GM12878 (cell line): ENCODE measurements at regions not wholly inside any gene's neighbourhood (a gene's known extent, or its start where the extent isn't known, plus 50 kb on each side); places are given as distances from the start of the nearest gene placed in this dataset.

Experiments
- ATAC-seq: fragments of 200-7000 bp; cut with Tn5 transposase; 3 replicates; pipeline ENCODE4 v1.9.1; 2020; ENCODE audit warnings: mild to moderate bottlenecking, moderate library complexity
- BruUV-seq: library from RNA; stranded (reverse); fragments of 400-500 nt; replicated peaks from 2 replicates; lab custom pipeline; 2021; lab: Mats Ljungman, UMichigan
- CTCF ChIA-PET: fragments of 300-600 bp; sonication (Branson Sonifier 250); formaldehyde crosslinking; extraction: SDS; loops from one replicate; lab custom pipeline; 2021; ENCODE audit warnings: inconsistent platforms; lab: Yijun Ruan, JAX
- POLR2A ChIA-PET: fragments of 350-600 bp; formaldehyde crosslinking; extraction: SDS; loops from one replicate; lab custom pipeline; 2021; ENCODE audit warnings: inconsistent platforms; lab: Charles Lee
- RAD21 ChIA-PET: fragments of 300-600 bp; sonication (Branson Sonifier 250); formaldehyde crosslinking; loops from one replicate; lab custom pipeline; 2023; ENCODE audit warnings: antibody characterized with exemption; ENCODE audit not compliant: unreplicated experiment; lab: Charles Lee
- SMC1A ChIA-PET: fragments of 300-600 bp; sonication (Branson Sonifier 250); formaldehyde crosslinking; loops from one replicate; lab custom pipeline; 2023; ENCODE audit not compliant: unreplicated experiment, uncharacterized antibody; lab: Charles Lee
- DNase-seq: peaks from one replicate; pipeline ENCODE4 v3.0.0-alpha.2; 2011; ENCODE audit warnings: low read depth, low spot score
- FAIRE-seq: peaks from 3 replicates; lab custom pipeline; 2011; peaks lifted over from hg19 to GRCh38; lab: Jason Lieb, UNC
- H2AFZ ChIP-seq: 2 replicates; pipeline ENCODE4 v1.6.0; 2011; ENCODE audit warnings: low read depth, low read length, control low read depth; ENCODE audit not compliant: control insufficient read depth
- H3K27ac ChIP-seq: 2 replicates; pipeline ENCODE4 v1.5.1; 2011; ENCODE audit warnings: control low read depth; ENCODE audit not compliant: control insufficient read depth, insufficient read depth
- H3K27me3 ChIP-seq, 2 experiments: replicated peaks in 1 of 2; 2 replicates each; pipeline versions ENCODE4 v1.6.0 to v1.6.1; 2011; ENCODE audit warnings: low read length in 1 of 2; ENCODE audit not compliant: control insufficient read depth in 2 of 2, insufficient read depth in 2 of 2
- H3K36me3 ChIP-seq, 2 experiments: 2 replicates each; pipeline ENCODE4 v1.5.1; 2011; ENCODE audit warnings: low read length in 1 of 2; ENCODE audit not compliant: control insufficient read depth in 2 of 2, insufficient read depth in 2 of 2
- H3K4me1 ChIP-seq: 2 replicates; pipeline ENCODE4 v1.6.1; 2011; ENCODE audit warnings: mild to moderate bottlenecking, low read length, moderate library complexity, mixed read lengths; ENCODE audit not compliant: control insufficient read depth, insufficient read depth
- H3K4me2 ChIP-seq: 2 replicates; pipeline ENCODE4 v1.6.0; 2011; ENCODE audit warnings: control low read depth; ENCODE audit not compliant: control insufficient read depth, insufficient read depth
- H3K4me3 ChIP-seq: fragments of 200-600 bp; sonication (generic); 2 replicates; pipeline ENCODE4 v1.5.1; 2016
- H3K79me2 ChIP-seq: 2 replicates; pipeline ENCODE4 v1.6.0; 2011; ENCODE audit warnings: low read length; ENCODE audit not compliant: control insufficient read depth, insufficient read depth
- H3K9ac ChIP-seq: 2 replicates; pipeline ENCODE4 v1.8.0; 2011; ENCODE audit warnings: low read length, control low read depth, mixed read lengths; ENCODE audit not compliant: control insufficient read depth, insufficient read depth
- H3K9me3 ChIP-seq: replicated peaks from 3 replicates; pipeline ENCODE4 v1.5.1; 2011; ENCODE audit warnings: mild to moderate bottlenecking, low read length; ENCODE audit not compliant: control insufficient read depth, insufficient read depth
- H4K20me1 ChIP-seq: 2 replicates; pipeline ENCODE4 v1.6.0; 2011; ENCODE audit not compliant: control insufficient read depth, insufficient read depth
- ASH2L ChIP-seq: fragments of 300-600, 200-600 bp; sonication (generic); IDR thresholded peaks from 2 replicates; pipeline ENCODE4 v1.6.1; 2017; ENCODE audit warnings: low read depth, mild to moderate bottlenecking, borderline replicate concordance
- BCL11A ChIP-seq: IDR thresholded peaks from 2 replicates; pipeline ENCODE4 v1.6.1; 2011; ENCODE audit warnings: low read depth, low read length
- ETV6 ChIP-seq, 2 experiments: fragments of 450-650 bp in 1 of 2; IDR thresholded peaks in 1 of 2; conservative IDR thresholded peaks in 1 of 2; 2 replicates each; pipeline ENCODE4 v1.6.1; 2014; ENCODE audit warnings: antibody characterized with exemption in 1 of 2, borderline replicate concordance in 1 of 2, low read depth in 1 of 2, mild to moderate bottlenecking in 1 of 2, moderate library complexity in 1 of 2
- MEF2A ChIP-seq: IDR thresholded peaks from 2 replicates; pipeline ENCODE4 v1.6.1; 2011; ENCODE audit warnings: low read depth, mild to moderate bottlenecking, low read length, moderate library complexity; ENCODE audit not compliant: insufficient read depth
- MYB ChIP-seq: fragments of 150-350 bp; IDR thresholded peaks from 2 replicates; pipeline ENCODE4 v1.6.1; 2014; ENCODE audit warnings: mild to moderate bottlenecking, low read depth, low read length, borderline replicate concordance
- NFXL1 ChIP-seq: fragments of 450-650 bp; IDR thresholded peaks from 2 replicates; pipeline ENCODE4 v1.6.1; 2017; ENCODE audit warnings: antibody characterized with exemption, mild to moderate bottlenecking, borderline replicate concordance
- NFYB ChIP-seq: IDR thresholded peaks from 2 replicates; pipeline ENCODE4 v1.6.1; 2011; ENCODE audit warnings: low read depth, mild to moderate bottlenecking, low read length, improper control_type of control experiment, moderate library complexity; ENCODE audit not compliant: insufficient read depth
- NR2F1 ChIP-seq: fragments of 450-650 bp; conservative IDR thresholded peaks from 2 replicates; pipeline ENCODE4 v1.6.1; 2017; ENCODE audit warnings: mild to moderate bottlenecking
- PML ChIP-seq: IDR thresholded peaks from 2 replicates; pipeline ENCODE4 v1.6.1; 2012; ENCODE audit warnings: low read length, inconsistent platforms
- RAD21 ChIP-seq: IDR thresholded peaks from 2 replicates; pipeline ENCODE4 v1.6.1; 2011; ENCODE audit warnings: mild to moderate bottlenecking, low read depth, low read length, moderate library complexity; ENCODE audit not compliant: insufficient read depth
- SMARCA5 ChIP-seq: fragments of 450-650 bp; IDR thresholded peaks from 2 replicates; pipeline ENCODE4 v1.6.1; 2017; ENCODE audit warnings: mild to moderate bottlenecking
- SP1 ChIP-seq: IDR thresholded peaks from one replicate; pipeline ENCODE4 v1.6.1; 2011; ENCODE audit warnings: low read depth, low read length
- STAT3 ChIP-seq: IDR thresholded peaks from 2 replicates; pipeline ENCODE4 v1.6.1; 2011; ENCODE audit warnings: low read depth, low read length, improper control_type of control experiment
- TAF1 ChIP-seq: IDR thresholded peaks from 2 replicates; pipeline ENCODE4 v1.6.1; 2011; ENCODE audit warnings: mild to moderate bottlenecking, low read depth, low read length, borderline replicate concordance
- USF1 ChIP-seq: IDR thresholded peaks from 2 replicates; pipeline ENCODE4 v1.6.1; 2011; ENCODE audit warnings: borderline replicate concordance, low read depth, mild to moderate bottlenecking, moderate library complexity, mixed read lengths, low read length; ENCODE audit not compliant: insufficient read depth; ENCODE audit errors: extremely low read length
- ZZZ3 ChIP-seq: IDR thresholded peaks from 2 replicates; pipeline ENCODE4 v1.6.1; 2011; ENCODE audit warnings: low read depth; ENCODE audit not compliant: control insufficient read depth, insufficient read length
- WGBS: methylation state at CpG from one replicate; pipeline ENCODE4 v1.1.6; 2016; ENCODE audit warnings: low lambda C conversion rate; ENCODE audit not compliant: insufficient replicate concordance, insufficient coverage; ENCODE audit errors: missing lambda C conversion rate; 5-methylcytosine and 5-hydroxymethylcytosine counted together
- in situ Hi-C: fragments of 300-500 bp; cut with MboI; formaldehyde crosslinking; loops from 9 replicates; pipeline ENCODE4 v1.14.3; 2018; ENCODE audit warnings: mixed read lengths
- intact Hi-C: fragments of 100-400 bp; cut with micrococcal nuclease; formaldehyde crosslinking; loops from one replicate; pipeline ENCODE4 v1.14.2; 2022; ENCODE audit not compliant: unreplicated experiment

- no peaks in the 10 kb centered on the region for H3K4me1 ChIP-seq
- ChIA-PET RAD21 (no interaction called here), POLR2A (no interaction called here), SMC1A (no interaction called here), CTCF (interaction anchor here (2.0 kb wide), 1 partner anchor 392 kb away, joined by 5 read pairs; no protein-coding TSS in a partner anchor)
- in situ Hi-C loops, result no loop called here
- no peak overlapping the region for H3K4me3 ChIP-seq
- H3K4me2 ChIP-seq, result no peak overlapping the region
- no peaks in the 10 kb centered on the region for H4K20me1 ChIP-seq
- H3K27me3 ChIP-seq, result peaks cover 2 to 4% of the 10 kb centered on the region in 2 experiments; a peak in 2 of 4 replicates
- ATAC-seq (no peak), FAIRE-seq (no peak), DNase-seq (no peak)
- no peak overlapping the region for H2AFZ ChIP-seq
- H3K79me2 ChIP-seq, result no peaks in the 10 kb centered on the region
- TF ChIP-seq BCL11A (no peak), MEF2A (no peak), RAD21 (no peak), ETV6 (conservative IDR thresholded peaks at IDR 0.05 in 1 of 2, IDR thresholded peaks at IDR 0.05 in 1 of 2; ENCODE audit: borderline replicate concordance in 1 of 2, low read depth in 1 of 2) (no peak), PML (no peak), STAT3 (no peak)
- H3K27ac ChIP-seq, result no peak overlapping the region
- no peaks in the 10 kb centered on the region for H3K9me3 ChIP-seq
- intact Hi-C loops, result no loop called here
- no TSS peak for BruUV-seq
- WGBS, result 20% methylated on average over 5 of the region's 5 CpGs
- no peaks in the 10 kb centered on the region for H3K36me3 ChIP-seq
- H3K9ac ChIP-seq, result no peak overlapping the region
Observed at GRCh38 chr2:216774620-216775019, 79.3 kb upstream of the IGFBP5 start.

- RAD21 ChIA-PET, result no interaction called here
- H3K4me1 ChIP-seq, result no peaks in the 10 kb centered on the region
- 0% methylated on average over 6 of the region's 6 CpGs for WGBS
- SMC1A ChIA-PET, result no interaction called here
- no peak overlapping the region for H2AFZ ChIP-seq
- no peaks in the 10 kb centered on the region for H3K79me2 ChIP-seq
- CTCF ChIA-PET, result no interaction called here
- FAIRE-seq, result no peak
- BruUV-seq, result no TSS peak
- H3K9me3 ChIP-seq, result no peaks in the 10 kb centered on the region
- POLR2A ChIA-PET, result no interaction called here
- H3K4me3 ChIP-seq, result no peak overlapping the region
- no peak overlapping the region for H3K4me2 ChIP-seq
- in situ Hi-C loops (no loop called here), intact Hi-C loops (no loop called here)
- no peak overlapping the region for H3K9ac ChIP-seq
- H3K27me3 ChIP-seq, result peaks cover 2 to 4% of the 10 kb centered on the region in 2 experiments; a peak in 2 of 4 replicates
- no peak for DNase-seq
- no peak overlapping the region for H3K27ac ChIP-seq
- ATAC-seq, result no peak
- H3K36me3 ChIP-seq, result no peaks in the 10 kb centered on the region
- no peaks in the 10 kb centered on the region for H4K20me1 ChIP-seq
- TF ChIP-seq TAF1, result no peak
- no peak for TF ChIP-seq NR2F1
- TF ChIP-seq ETV6 (conservative IDR thresholded peaks at IDR 0.05 in 1 of 2, IDR thresholded peaks at IDR 0.05 in 1 of 2; ENCODE audit: borderline replicate concordance in 1 of 2, low read depth in 1 of 2), result no peak
- no peak for TF ChIP-seq ZZZ3
- no peak for TF ChIP-seq NFYB
- no peak for TF ChIP-seq USF1
- no peak for TF ChIP-seq ASH2L
- no peak for TF ChIP-seq SMARCA5
- TF ChIP-seq SP1, result no peak
- TF ChIP-seq NFXL1, result no peak
- TF ChIP-seq MYB, result no peak
Observed at GRCh38 chr2:216774180-216774579, 78.8 kb upstream of the IGFBP5 start.
